Thyroid gland (tissue), 4 donors: ENCODE measurements at regions not wholly inside any gene's neighbourhood (a gene's known extent, or its start where the extent isn't known, plus 50 kb on each side); places are given as distances from the start of the nearest gene placed in this dataset.
"Not testable (repeated sequence)": the region's sequence is repeated elsewhere in the genome, so short reads cannot be mapped to it uniquely, and the experiment has no call there.

Experiments used
- DNase-seq, 2 donors: peaks; one replicate each; pipeline ENCODE4 v3.0.0-alpha.2; 2019
- H3K27ac ChIP-seq, 3 donors: fragments of 200-600 bp; sonication (generic); 1 replicate in 2 of 3; 2 replicates in 1 of 3; pipeline ENCODE4 v1.5.1; 2016 to 2019; ENCODE audit warnings: mild to moderate bottlenecking in 1 of 3, moderate library complexity in 1 of 3
- H3K27me3 ChIP-seq: fragments of 200-600 bp; sonication (generic); one replicate; pipeline ENCODE4 v1.5.1; 2019
- H3K36me3 ChIP-seq, 2 donors: fragments of 200-600 bp; sonication (generic); one replicate each; pipeline ENCODE4 v1.5.1; 2016 to 2019
- H3K4me1 ChIP-seq, 2 donors: fragments of 200-600 bp; sonication (generic); one replicate each; pipeline ENCODE4 v1.5.1; 2017 to 2019
- H3K4me3 ChIP-seq, 3 donors: fragments of 200-600 bp; sonication (generic); replicated peaks in 1 of 3; 1 replicate in 2 of 3; 2 replicates in 1 of 3; pipeline ENCODE4 v1.5.1; 2016; ENCODE audit warnings: mild to moderate bottlenecking in 1 of 3
- H3K9me3 ChIP-seq: fragments of 200-600 bp; sonication (generic); one replicate; pipeline ENCODE4 v1.5.1; 2017
- CTCF ChIP-seq, 6 experiments: fragments of 200-600 bp in 3 of 6; fragments of 450-650 bp in 3 of 6; sonication (generic) in 3 of 6; IDR thresholded peaks; one replicate each; pipeline ENCODE4 v1.5.1; 2016 to 2019; ENCODE audit warnings: antibody characterized with exemption in 6 of 6, mild to moderate bottlenecking in 2 of 6, inconsistent platforms in 1 of 6, moderate library complexity in 1 of 6
- POLR2A ChIP-seq, 2 donors: fragments of 450-650 bp; IDR thresholded peaks; one replicate each; pipeline ENCODE4 v1.6.1; 2017; ENCODE audit warnings: antibody characterized with exemption in 2 of 2, mild to moderate bottlenecking in 2 of 2, moderate library complexity in 1 of 2
- WGBS, 2 donors: methylation state at CpG; one replicate each; pipeline ENCODE4 v1.1.5; 2017; 5-methylcytosine and 5-hydroxymethylcytosine counted together
- intact Hi-C: fragments of 100-400 bp; cut with DNase I; formaldehyde crosslinking; loops from one replicate; pipeline ENCODE4 v1.15.1; 2023

DNA sequence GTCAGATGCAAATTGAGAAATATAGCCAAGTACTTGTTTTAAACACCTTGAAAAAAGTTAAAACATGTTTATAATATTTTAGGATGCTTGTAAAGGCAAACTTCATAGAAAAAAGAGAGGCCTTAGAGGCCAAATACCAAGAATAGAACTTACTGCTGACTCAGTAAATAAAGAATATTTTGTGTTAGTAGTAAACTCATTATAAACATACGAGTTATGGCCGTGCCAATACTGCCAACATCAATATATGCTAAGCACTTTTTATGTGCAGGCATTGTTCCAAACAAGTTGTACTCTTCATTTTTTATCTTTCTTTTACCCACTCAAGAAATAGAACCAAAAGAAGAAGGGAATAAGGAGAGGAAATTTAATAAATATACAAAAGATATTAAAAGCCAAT lies 705.9 kb upstream of the NCAM2 start:
- Histone ChIP-seq H3K4me3 (no peak overlapping the region), H3K4me1 (no peaks in the 10 kb centered on the region), H3K27me3 (no peaks in the 10 kb centered on the region), H3K27ac (no peak overlapping the region), H3K9me3 (no peaks in the 10 kb centered on the region), H3K36me3 (no peaks in the 10 kb centered on the region)
- TF ChIP-seq CTCF (IDR thresholded peaks at IDR 0.05): no peak
- no peak for TF ChIP-seq POLR2A (IDR thresholded peaks at IDR 0.05)
- 74 to 76% methylated on average over 2 of the region's 2 CpGs for WGBS, 2 donors
- intact Hi-C loops: no loop called here
- DNase-seq: no peak

DNA sequence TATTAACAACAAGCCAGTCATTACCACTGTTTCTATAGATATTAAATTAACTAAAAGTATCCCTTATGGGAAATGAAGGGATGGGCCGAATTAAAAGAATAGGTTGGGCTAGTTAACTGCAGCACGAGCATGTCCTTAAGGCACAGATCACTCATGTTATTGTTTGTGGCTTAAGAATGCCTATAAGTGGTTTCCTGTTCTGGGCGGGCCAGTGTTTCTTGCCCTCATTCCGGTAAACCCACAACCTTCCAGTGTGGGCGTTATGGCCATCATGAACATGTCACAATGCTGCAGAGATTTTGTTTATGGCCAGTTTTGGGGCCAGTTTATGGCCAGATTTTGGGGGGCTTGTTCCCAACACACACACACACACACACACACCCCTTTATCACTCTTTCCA lies 705.4 kb upstream of the NCAM2 start:
- WGBS, 2 donors: 67 to 77% methylated on average over 5 of the region's 5 CpGs

GRCh38 chr21:20301395-20301794 lies 696.8 kb upstream of the NCAM2 start:
- Histone ChIP-seq H3K9me3 (no peaks in the 10 kb centered on the region), H3K4me1 (no peaks in the 10 kb centered on the region), H3K27me3 (no peaks in the 10 kb centered on the region), H3K27ac (no peak overlapping the region), H3K4me3 (no peak overlapping the region), H3K36me3 (no peaks in the 10 kb centered on the region)
- WGBS, 2 donors: 68 to 71% methylated on average over 1 of the region's 1 CpG
- DNase-seq: no peak
- TF ChIP-seq CTCF (IDR thresholded peaks at IDR 0.05) (no peak), POLR2A (IDR thresholded peaks at IDR 0.05) (no peak)
- intact Hi-C loops: no loop called here

More for the DNA sequence above, 705.4 kb upstream of the NCAM2 start:
- H3K27me3 ChIP-seq, H3K9me3 ChIP-seq, DNase-seq, H3K36me3 ChIP-seq, H3K4me3 ChIP-seq, H3K27ac ChIP-seq, intact Hi-C loops, H3K4me1 ChIP-seq: not testable (repeated sequence)

DNA sequence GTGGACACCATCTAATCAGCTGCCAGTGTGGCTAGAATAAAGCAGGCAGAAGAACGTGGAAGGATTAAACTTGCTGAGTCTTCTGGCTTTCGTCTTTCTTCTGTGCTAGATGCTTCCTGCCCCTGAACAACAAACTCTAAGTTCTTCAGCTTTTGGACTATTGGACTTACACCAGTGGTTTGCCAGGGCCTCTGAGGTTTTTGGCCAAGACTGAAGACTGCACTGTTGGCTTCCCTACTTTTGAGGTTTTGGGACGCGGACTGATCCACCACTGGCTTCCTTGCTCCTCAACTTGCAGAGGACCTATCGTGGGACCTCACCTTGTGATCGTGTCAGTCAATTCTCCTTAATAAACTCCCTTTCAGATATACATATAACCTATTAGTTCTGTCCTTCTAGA lies 696.1 kb upstream of the NCAM2 start:
- 61 to 67% methylated on average over 5 to 6 of the region's 6 CpGs for WGBS, 2 donors
- Histone ChIP-seq H3K4me3 (no peak overlapping the region), H3K4me1 (no peaks in the 10 kb centered on the region), H3K27me3 (no peaks in the 10 kb centered on the region), H3K9me3 (no peaks in the 10 kb centered on the region), H3K27ac (no peak overlapping the region), H3K36me3 (no peaks in the 10 kb centered on the region)
- intact Hi-C loops: no loop called here
- DNase-seq: no peak
- TF ChIP-seq CTCF (IDR thresholded peaks at IDR 0.05) (no peak), POLR2A (IDR thresholded peaks at IDR 0.05) (no peak)

DNA sequence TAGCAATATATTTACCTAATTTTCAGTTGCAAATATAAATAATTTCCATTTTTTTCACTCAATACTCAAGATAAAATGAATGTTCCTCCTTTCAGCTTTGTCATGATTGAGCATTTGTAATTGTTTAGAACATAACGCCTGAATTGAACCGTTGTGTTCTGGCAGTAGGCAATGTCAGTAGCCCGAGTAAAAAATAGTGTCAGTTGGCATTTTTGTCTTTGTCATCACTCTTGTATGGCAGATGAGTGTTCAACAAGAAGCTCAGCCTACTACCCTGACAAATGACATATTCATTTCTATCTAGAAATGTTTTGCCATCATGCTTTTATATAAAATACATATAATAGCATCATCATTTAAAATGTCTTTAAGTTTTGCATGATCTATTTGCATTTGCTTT lies 691.4 kb upstream of the NCAM2 start:
- no peaks in the 10 kb centered on the region for H3K4me1 ChIP-seq
- no peak overlapping the region for H3K4me3 ChIP-seq
- no peaks in the 10 kb centered on the region for H3K9me3 ChIP-seq
- H3K36me3 ChIP-seq: no peaks in the 10 kb centered on the region
- no peaks in the 10 kb centered on the region for H3K27me3 ChIP-seq
- WGBS, 2 donors: 83 to 88% methylated on average over 3 of the region's 3 CpGs
- no peak for DNase-seq
- H3K27ac ChIP-seq: no peak overlapping the region
- intact Hi-C loops: no loop called here
- TF ChIP-seq POLR2A (IDR thresholded peaks at IDR 0.05): no peak
- TF ChIP-seq CTCF (IDR thresholded peaks at IDR 0.05): no peak
